CD4-positive, alpha-beta T cell (primary cell): ENCODE measurements at regions not wholly inside any gene's neighbourhood (a gene's known extent, or its start where the extent isn't known, plus 50 kb on each side); places are given as distances from the start of the nearest gene placed in this dataset.

ENCODE experiments used
- ATAC-seq: fragments of 200-7000 bp; cut with Tn5 transposase; one replicate; pipeline ENCODE4 v1.10.0; 2022; ENCODE audit warnings: mild to moderate bottlenecking; ENCODE audit not compliant: poor library complexity
- CTCF ChIA-PET: fragments of 350-600 bp; sonication (Branson Sonifier 250); formaldehyde crosslinking; loops from one replicate; lab custom pipeline; 2021; ENCODE audit warnings: antibody characterized with exemption, inconsistent platforms; lab: Charles Lee
- POLR2A ChIA-PET: fragments of 350-600 bp; sonication (Branson Sonifier 250); formaldehyde crosslinking; loops from one replicate; lab custom pipeline; 2021; ENCODE audit warnings: antibody characterized with exemption, inconsistent platforms; lab: Charles Lee
- DNase-seq, 14 experiments: peaks; one replicate each; pipeline ENCODE4 v3.0.0-alpha.2; 2013 to 2020; ENCODE audit warnings: mixed read lengths in 2 of 14
- H3K27ac ChIP-seq, 2 donors: one replicate each; pipeline versions ENCODE4 v1.5.1 to v1.7.0; 2013; ENCODE audit warnings: low read length in 2 of 2, low read depth in 1 of 2, mild to moderate bottlenecking in 1 of 2
- H3K27me3 ChIP-seq, 2 experiments: 1 replicate in 1 of 2; 2 replicates in 1 of 2; pipeline versions ENCODE4 v1.6.1 to v1.7.0; 2013; ENCODE audit warnings: low read length in 2 of 2, control low read depth in 1 of 2, mild to moderate bottlenecking in 1 of 2, moderate library complexity in 1 of 2; ENCODE audit not compliant: insufficient read depth in 2 of 2, control insufficient read depth in 1 of 2
- H3K36me3 ChIP-seq: one replicate; pipeline ENCODE4 v1.6.1; 2013; ENCODE audit warnings: low read length, control low read depth; ENCODE audit not compliant: insufficient read depth
- H3K4me1 ChIP-seq: one replicate; pipeline ENCODE4 v1.6.1; 2013; ENCODE audit warnings: low read length, control low read depth; ENCODE audit not compliant: insufficient read depth
- H3K4me3 ChIP-seq: one replicate; pipeline ENCODE4 v1.5.1; 2013; ENCODE audit warnings: mild to moderate bottlenecking, low read length, moderate library complexity
- H3K9me3 ChIP-seq, 2 experiments: 1 replicate in 1 of 2; 2 replicates in 1 of 2; pipeline versions ENCODE4 v1.6.1 to v1.7.0; 2013; ENCODE audit warnings: low read length in 2 of 2, mild to moderate bottlenecking in 2 of 2, control low read depth in 1 of 2, moderate library complexity in 1 of 2; ENCODE audit not compliant: control insufficient read depth in 1 of 2, insufficient read depth in 1 of 2
- H3K27ac Mint-ChIP-seq: one replicate; pipeline ENCODE4 v1.8.0; 2020; ENCODE audit warnings: mixed read lengths
- H3K27me3 Mint-ChIP-seq: one replicate; pipeline ENCODE4 v1.8.0; 2021; ENCODE audit warnings: mixed read lengths
- H3K36me3 Mint-ChIP-seq: one replicate; pipeline ENCODE4 v1.8.0; 2021; ENCODE audit warnings: low read depth, mixed read lengths
- H3K4me1 Mint-ChIP-seq: one replicate; pipeline ENCODE4 v1.8.0; 2021; ENCODE audit warnings: low read depth, mixed read lengths
- H3K4me3 Mint-ChIP-seq: one replicate; pipeline ENCODE4 v1.8.0; 2020; ENCODE audit warnings: mild to moderate bottlenecking, mixed read lengths
- H3K9me3 Mint-ChIP-seq: one replicate; pipeline ENCODE4 v1.8.0; 2020; ENCODE audit warnings: mixed read lengths
- CTCF ChIP-seq: fragments of 200-600 bp; IDR thresholded peaks from one replicate; pipeline ENCODE4 v1.8.0; 2022; ENCODE audit warnings: antibody characterized with exemption, mild to moderate bottlenecking
- intact Hi-C, 2 experiments: fragments of 100-400 bp; cut with DNase I in 1 of 2; cut with micrococcal nuclease in 1 of 2; formaldehyde crosslinking; loops; one replicate each; pipeline versions ENCODE4 v1.15.1 to v1.9.0; 2023 to 2025; cut with DNase I, micrococcal nuclease

- no peak for TF ChIP-seq CTCF
- Mint-ChIP-seq H3K4me1 (peaks cover 12% of the 10 kb centered on the region), H3K27me3 (no peaks in the 10 kb centered on the region), H3K27ac (no peak overlapping the region), H3K4me3 (no peak overlapping the region), H3K9me3 (no peaks in the 10 kb centered on the region), H3K36me3 (no peaks in the 10 kb centered on the region)
- Histone ChIP-seq H3K9me3 (no peaks in the 10 kb centered on the region), H3K27me3 (no peaks in the 10 kb centered on the region), H3K4me3 (no peak overlapping the region), H3K36me3 (no peaks in the 10 kb centered on the region), H3K27ac (no peak overlapping the region), H3K4me1 (peaks cover 20% of the 10 kb centered on the region)
- intact Hi-C loops, result no loop called here
- ChIA-PET CTCF (no interaction called here), POLR2A (no interaction called here)
- ATAC-seq (no peak), DNase-seq (no peak)
Observed at GRCh38 chr5:159430361-159431012, 100.2 kb upstream of the IL12B start.

GRCh38 chr5:159435855-159436254, 105.6 kb upstream of the IL12B start:
- no peaks in the 10 kb centered on the region for H3K36me3 Mint-ChIP-seq
- Histone ChIP-seq H3K36me3 (no peaks in the 10 kb centered on the region), H3K27ac (no peak overlapping the region), H3K4me3 (no peak overlapping the region), H3K9me3 (no peaks in the 10 kb centered on the region), H3K27me3 (no peaks in the 10 kb centered on the region), H3K4me1 (no peaks in the 10 kb centered on the region)
- ATAC-seq (no peak), DNase-seq (no peak)
- no peaks in the 10 kb centered on the region for H3K9me3 Mint-ChIP-seq
- ChIA-PET POLR2A (no interaction called here), CTCF (no interaction called here)
- H3K27ac Mint-ChIP-seq, result no peak overlapping the region
- H3K27me3 Mint-ChIP-seq, result no peaks in the 10 kb centered on the region
- intact Hi-C loops, result no loop called here
- no peak for TF ChIP-seq CTCF
- H3K4me3 Mint-ChIP-seq, result no peak overlapping the region
- H3K4me1 Mint-ChIP-seq, result no peaks in the 10 kb centered on the region

GRCh38 chr5:159438092-159438491, 107.8 kb upstream of the IL12B start:
- H3K27me3 Mint-ChIP-seq, result no peaks in the 10 kb centered on the region
- H3K9me3 ChIP-seq, result no peaks in the 10 kb centered on the region
- no peak for TF ChIP-seq CTCF
- DNase-seq, result no peak
- H3K27me3 ChIP-seq, result no peaks in the 10 kb centered on the region
- intact Hi-C loops, result no loop called here
- no peak overlapping the region for H3K27ac ChIP-seq
- no peak overlapping the region for H3K4me3 ChIP-seq
- H3K4me1 ChIP-seq, result no peaks in the 10 kb centered on the region
- no peak overlapping the region for H3K4me3 Mint-ChIP-seq
- POLR2A ChIA-PET, result no interaction called here
- no peaks in the 10 kb centered on the region for H3K36me3 ChIP-seq
- no peaks in the 10 kb centered on the region for H3K9me3 Mint-ChIP-seq
- CTCF ChIA-PET, result no interaction called here
- H3K36me3 Mint-ChIP-seq, result no peaks in the 10 kb centered on the region
- no peak for ATAC-seq
- H3K4me1 Mint-ChIP-seq, result no peaks in the 10 kb centered on the region
- H3K27ac Mint-ChIP-seq, result no peak overlapping the region
